ENCODE measurements at regions not wholly inside any gene's neighbourhood (a gene's known extent, or its start where the extent isn't known, plus 50 kb on each side); places are given as distances from the start of the nearest gene placed in this dataset.

DNA sequence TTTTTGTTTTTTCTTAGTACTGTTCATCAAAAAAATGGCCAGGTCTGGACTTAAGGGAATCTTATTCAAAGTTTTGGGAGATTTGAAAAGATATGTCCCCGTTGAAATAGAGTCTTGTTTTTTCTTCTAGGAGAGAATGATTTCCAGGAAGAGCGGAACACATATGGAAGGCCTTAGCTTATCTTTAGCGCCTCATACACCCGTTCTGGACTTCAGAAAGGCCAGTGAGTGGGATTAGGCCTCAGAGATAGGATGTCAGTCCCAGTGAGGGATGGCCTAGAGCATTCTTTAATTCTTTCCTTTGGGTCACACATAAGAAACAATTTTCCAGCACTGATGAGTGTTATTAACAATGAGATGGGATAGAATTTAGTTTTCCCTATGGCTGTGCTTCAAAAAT is 54.5 kb upstream of the HAND2 start:
- intact Hi-C loops (cut with DNase I): no loop called here
- Histone ChIP-seq H3K27me3 (no peaks in the 10 kb centered on the region), H3K9me3 (replicated peaks in 1 of 3) (no peaks in the 10 kb centered on the region), H3K4me3 (no peak overlapping the region), H3K36me3 (replicated peaks in 1 of 2) (no peaks in the 10 kb centered on the region), H3K27ac (no peak overlapping the region), H3K4me1 (replicated peaks in 1 of 2) (no peaks in the 10 kb centered on the region)
- TF ChIP-seq POLR2A (IDR thresholded peaks at IDR 0.05) (no peak), CTCF (IDR thresholded peaks at IDR 0.05) (no peak)
- DNase-seq: no peak
- WGBS, 4 donors: 60 to 79% (median 72%) methylated on average over 4 of the region's 4 CpGs
